Hepatic stellate cell (primary cell): ENCODE measurements at regions not wholly inside any gene's neighbourhood (a gene's known extent, or its start where the extent isn't known, plus 50 kb on each side); places are given as distances from the start of the nearest gene placed in this dataset.

Source experiments
- DNase-seq: peaks from one replicate; pipeline ENCODE4 v3.0.0; 2011; ENCODE audit warnings: low spot score

- DNase-seq: no peak
Measured at GRCh38 chr18:78538669-78539440, 440.8 kb upstream of the SALL3 start.

- DNase-seq: no peak
Measured at GRCh38 chr18:78540636-78541529, 438.7 kb upstream of the SALL3 start.

GRCh38 chr18:78542204-78542603, 437.4 kb upstream of the SALL3 start:
- DNase-seq: no peak

- DNase-seq: no peak
Measured at GRCh38 chr18:78543201-78543725, 436.4 kb upstream of the SALL3 start.

- no peak for DNase-seq
Measured at GRCh38 chr18:78546281-78546680, 433.3 kb upstream of the SALL3 start.

- DNase-seq: no peak
Measured at GRCh38 chr18:78547817-78548216, 431.8 kb upstream of the SALL3 start.

- no peak for DNase-seq
Measured at GRCh38 chr18:78548261-78549058, 431.2 kb upstream of the SALL3 start.

GRCh38 chr18:78549971-78550370, 429.6 kb upstream of the SALL3 start:
- DNase-seq: no peak

GRCh38 chr18:78554944-78555608, 424.5 kb upstream of the SALL3 start:
- DNase-seq: no peak

- no peak for DNase-seq
Measured at GRCh38 chr18:78557371-78557770, 422.2 kb upstream of the SALL3 start.

GRCh38 chr18:78558101-78558810, 421.4 kb upstream of the SALL3 start:
- no peak for DNase-seq

GRCh38 chr18:78558948-78559347, 420.7 kb upstream of the SALL3 start:
- DNase-seq: no peak

GRCh38 chr18:78559584-78559983, 420.0 kb upstream of the SALL3 start:
- no peak for DNase-seq

- no peak for DNase-seq
Measured at GRCh38 chr18:78561757-78562510, 417.7 kb upstream of the SALL3 start.

GRCh38 chr18:78562531-78562961, 417.1 kb upstream of the SALL3 start:
- no peak for DNase-seq

- DNase-seq: no peak
Measured at GRCh38 chr18:78563110-78563509, 416.5 kb upstream of the SALL3 start.

GRCh38 chr18:78564030-78564429, 415.6 kb upstream of the SALL3 start:
- DNase-seq: no peak

GRCh38 chr18:78564518-78564917, 415.1 kb upstream of the SALL3 start:
- DNase-seq: no peak

GRCh38 chr18:78565240-78565639, 414.4 kb upstream of the SALL3 start:
- DNase-seq: no peak

- no peak for DNase-seq
Measured at GRCh38 chr18:78566065-78566464, 413.6 kb upstream of the SALL3 start.
